OCI-LY7 (cell line): ENCODE measurements at regions not wholly inside any gene's neighbourhood (a gene's known extent, or its start where the extent isn't known, plus 50 kb on each side); places are given as distances from the start of the nearest gene placed in this dataset.

Experiments
- BruUV-seq: library from RNA; stranded (reverse); fragments of 400-500 nt; replicated peaks from 2 replicates; lab custom pipeline; 2021; lab: Mats Ljungman, UMichigan
- CTCF ChIA-PET: fragments of 300-600 bp; sonication (Branson Sonifier 250); formaldehyde crosslinking; loops from one replicate; lab custom pipeline; 2022; ENCODE audit warnings: antibody characterized with exemption; ENCODE audit not compliant: unreplicated experiment; lab: Charles Lee
- POLR2A ChIA-PET: fragments of 300-600 bp; sonication (Branson Sonifier 250); formaldehyde crosslinking; loops from one replicate; lab custom pipeline; 2022; ENCODE audit warnings: antibody characterized with exemption; lab: Charles Lee
- DNase-seq: peaks from one replicate; pipeline ENCODE4 v3.0.0-alpha.2; 2015; ENCODE audit warnings: low spot score
- H2AFZ ChIP-seq: fragments of 200-600 bp; sonication (generic), shearing (Covaris generic); 2 replicates; pipeline ENCODE4 v1.6.1; 2014; ENCODE audit warnings: mild to moderate bottlenecking, antibody characterized with exemption, low read length, moderate library complexity
- H3K27ac ChIP-seq: fragments of 200-600 bp; sonication (generic); 2 replicates; pipeline ENCODE4 v1.5.1; 2014; ENCODE audit warnings: mixed run types, low read depth, mild to moderate bottlenecking, moderate library complexity, low read length, inconsistent platforms; ENCODE audit not compliant: poor library complexity, severe bottlenecking
- H3K36me3 ChIP-seq: fragments of 200-600 bp; sonication (generic); 2 replicates; pipeline ENCODE4 v1.6.1; 2014; ENCODE audit warnings: mild to moderate bottlenecking, antibody characterized with exemption, low read length, moderate library complexity, mixed read lengths; ENCODE audit not compliant: insufficient read depth
- H3K4me1 ChIP-seq: fragments of 200-600 bp; sonication (generic); 2 replicates; pipeline ENCODE4 v1.5.1; 2014; ENCODE audit warnings: mild to moderate bottlenecking, low read length; ENCODE audit not compliant: insufficient read depth, poor library complexity, severe bottlenecking
- H3K4me2 ChIP-seq: fragments of 200-600 bp; sonication (generic); 2 replicates; pipeline ENCODE4 v1.6.1; 2014; ENCODE audit warnings: mild to moderate bottlenecking, low read length
- H3K4me3 ChIP-seq: fragments of 200-600 bp; sonication (generic); 2 replicates; pipeline ENCODE4 v1.5.1; 2014; ENCODE audit warnings: mild to moderate bottlenecking, low read depth, low read length; ENCODE audit not compliant: poor library complexity, severe bottlenecking
- H3K79me2 ChIP-seq: fragments of 200-600 bp; sonication (generic); 2 replicates; pipeline ENCODE4 v1.6.1; 2016; ENCODE audit warnings: low read depth, mild to moderate bottlenecking, low read length, moderate library complexity, mixed read lengths; ENCODE audit not compliant: insufficient read depth
- H3K9me2 ChIP-seq: fragments of 200-600 bp; sonication (generic); 2 replicates; pipeline ENCODE4 v1.6.1; 2016; ENCODE audit warnings: mild to moderate bottlenecking, low read length, mixed read lengths; ENCODE audit not compliant: insufficient read depth
- H3K9me3 ChIP-seq: fragments of 200-600 bp; sonication (generic); 2 replicates; pipeline ENCODE4 v1.6.1; 2014; ENCODE audit warnings: mild to moderate bottlenecking, mixed run types, low read length, mixed read lengths
- H4K20me1 ChIP-seq: fragments of 200-600 bp; sonication (generic); 2 replicates; pipeline ENCODE4 v1.6.1; 2014; ENCODE audit warnings: mild to moderate bottlenecking, antibody characterized with exemption, low read length, moderate library complexity, mixed read lengths; ENCODE audit not compliant: insufficient read depth
- EZH2phosphoT487 ChIP-seq: fragments of 200-600 bp; sonication (generic); IDR thresholded peaks from 2 replicates; pipeline ENCODE4 v1.6.1; 2018; ENCODE audit warnings: low read depth, borderline replicate concordance, mild to moderate bottlenecking, mixed run types, antibody characterized with exemption, low read length, moderate library complexity, mixed read lengths
- intact Hi-C: fragments of 100-400 bp; cut with micrococcal nuclease; formaldehyde crosslinking; loops from one replicate; pipeline ENCODE4 v1.10.0; 2022; ENCODE audit not compliant: unreplicated experiment
- TF ChIP-seq, protein P1 (sequence below): fragments of 200-600 bp; sonication (generic); conservative IDR thresholded peaks from 2 replicates; pipeline ENCODE4 v1.5.1; 2014; ENCODE audit warnings: mild to moderate bottlenecking, antibody characterized with exemption, low read length, moderate library complexity, mixed read lengths

DNA sequence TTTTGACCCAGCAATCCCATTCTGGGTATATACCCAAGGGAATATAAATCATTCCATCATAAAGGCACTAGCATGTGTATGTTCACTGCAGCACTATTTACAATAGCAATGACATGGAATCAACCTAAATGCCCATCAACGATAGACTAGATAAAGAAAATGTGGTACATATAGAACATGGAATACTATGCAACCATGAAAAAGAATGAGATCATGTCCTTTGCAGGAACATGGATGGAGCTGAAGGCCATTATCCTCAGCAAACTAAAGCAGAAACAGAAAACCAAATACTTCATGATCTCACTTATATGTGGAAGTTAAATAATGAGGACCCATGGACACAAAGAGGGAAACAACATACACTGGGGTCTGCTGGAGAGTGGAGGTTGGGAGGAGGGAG lies 58.0 kb upstream of the STARD3NL start:
- ChIA-PET CTCF (no interaction called here), POLR2A (interaction anchor here (0.6 kb wide), 1 partner anchor 10 kb away, joined by 3 read pairs; no protein-coding TSS in a partner anchor)
- no peaks in the 10 kb centered on the region for H3K9me2 ChIP-seq
- no peak overlapping the region for H2AFZ ChIP-seq
- no peaks in the 10 kb centered on the region for H3K36me3 ChIP-seq
- H4K20me1 ChIP-seq, result no peaks in the 10 kb centered on the region
- no peaks in the 10 kb centered on the region for H3K79me2 ChIP-seq
- no peak for DNase-seq
- H3K9me3 ChIP-seq, result no peaks in the 10 kb centered on the region
- no peak overlapping the region for H3K4me2 ChIP-seq
- H3K4me3 ChIP-seq, result no peak overlapping the region
- H3K27ac ChIP-seq, result no peak overlapping the region
- TF ChIP-seq EZH2phosphoT487, result no peak
- TF ChIP-seq, protein P1, sequence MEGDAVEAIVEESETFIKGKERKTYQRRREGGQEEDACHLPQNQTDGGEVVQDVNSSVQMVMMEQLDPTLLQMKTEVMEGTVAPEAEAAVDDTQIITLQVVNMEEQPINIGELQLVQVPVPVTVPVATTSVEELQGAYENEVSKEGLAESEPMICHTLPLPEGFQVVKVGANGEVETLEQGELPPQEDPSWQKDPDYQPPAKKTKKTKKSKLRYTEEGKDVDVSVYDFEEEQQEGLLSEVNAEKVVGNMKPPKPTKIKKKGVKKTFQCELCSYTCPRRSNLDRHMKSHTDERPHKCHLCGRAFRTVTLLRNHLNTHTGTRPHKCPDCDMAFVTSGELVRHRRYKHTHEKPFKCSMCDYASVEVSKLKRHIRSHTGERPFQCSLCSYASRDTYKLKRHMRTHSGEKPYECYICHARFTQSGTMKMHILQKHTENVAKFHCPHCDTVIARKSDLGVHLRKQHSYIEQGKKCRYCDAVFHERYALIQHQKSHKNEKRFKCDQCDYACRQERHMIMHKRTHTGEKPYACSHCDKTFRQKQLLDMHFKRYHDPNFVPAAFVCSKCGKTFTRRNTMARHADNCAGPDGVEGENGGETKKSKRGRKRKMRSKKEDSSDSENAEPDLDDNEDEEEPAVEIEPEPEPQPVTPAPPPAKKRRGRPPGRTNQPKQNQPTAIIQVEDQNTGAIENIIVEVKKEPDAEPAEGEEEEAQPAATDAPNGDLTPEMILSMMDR, result no peak
- intact Hi-C loops, result no loop called here
- no TSS peak for BruUV-seq
- no peaks in the 10 kb centered on the region for H3K4me1 ChIP-seq

DNA sequence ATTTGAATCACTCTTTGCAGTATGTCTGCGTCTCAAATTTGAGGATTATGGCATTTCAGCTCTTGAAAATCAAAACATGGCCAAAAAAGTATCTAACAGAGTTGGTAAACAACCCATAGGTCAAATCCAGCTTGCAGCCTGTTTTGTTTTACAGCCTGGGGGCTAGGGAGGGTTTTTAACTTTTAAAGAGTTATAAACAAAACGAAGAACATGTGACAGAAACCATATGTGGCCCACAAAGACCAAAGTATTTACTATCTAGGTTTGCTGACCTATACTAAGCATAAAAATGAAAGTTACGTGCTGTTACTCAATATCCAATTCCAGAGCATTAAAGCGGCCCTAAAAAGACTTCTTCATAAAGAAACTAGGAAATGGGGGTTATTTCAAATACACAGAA lies 55.5 kb upstream of the STARD3NL start:
- TF ChIP-seq, protein P1, result no peak
- TF ChIP-seq EZH2phosphoT487, result no peak
- ChIA-PET POLR2A (interaction anchor here (0.7 kb wide), 1 partner anchor 1344 kb away, joined by 6 read pairs; no protein-coding TSS in a partner anchor), CTCF (no interaction called here)
- no peaks in the 10 kb centered on the region for H3K36me3 ChIP-seq
- no peak overlapping the region for H3K4me3 ChIP-seq
- H4K20me1 ChIP-seq, result no peaks in the 10 kb centered on the region
- no peak overlapping the region for H2AFZ ChIP-seq
- no peaks in the 10 kb centered on the region for H3K9me3 ChIP-seq
- intact Hi-C loops, result no loop called here
- no peak overlapping the region for H3K27ac ChIP-seq
- no TSS peak for BruUV-seq
- no peaks in the 10 kb centered on the region for H3K9me2 ChIP-seq
- no peaks in the 10 kb centered on the region for H3K79me2 ChIP-seq
- H3K4me2 ChIP-seq, result no peak overlapping the region
- no peaks in the 10 kb centered on the region for H3K4me1 ChIP-seq
- DNase-seq, result no peak

DNA sequence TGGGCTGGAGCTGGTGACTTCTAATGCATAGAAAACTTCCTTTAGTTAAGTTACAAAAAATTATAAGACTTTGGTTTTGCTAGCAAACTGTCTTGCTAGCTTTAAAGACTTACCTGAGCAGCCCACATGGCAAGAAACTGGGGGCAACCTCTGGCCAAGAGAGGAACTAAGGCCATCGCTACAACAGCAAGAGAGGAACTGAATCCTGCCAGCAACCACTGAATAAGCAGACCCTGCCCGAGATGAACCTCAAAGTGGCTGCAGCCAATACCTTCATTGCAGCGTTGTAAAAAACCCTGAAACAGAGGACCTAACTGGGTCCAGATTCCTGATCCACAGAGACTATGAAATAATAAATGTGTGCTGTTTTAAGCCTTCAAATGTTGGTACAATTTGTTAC lies 54.6 kb upstream of the STARD3NL start:
- no peaks in the 10 kb centered on the region for H3K4me1 ChIP-seq
- no peaks in the 10 kb centered on the region for H3K36me3 ChIP-seq
- no peaks in the 10 kb centered on the region for H3K79me2 ChIP-seq
- no peak overlapping the region for H3K27ac ChIP-seq
- no TSS peak for BruUV-seq
- H3K4me2 ChIP-seq, result no peak overlapping the region
- ChIA-PET CTCF (no interaction called here), POLR2A (interaction anchor here (0.6 kb wide), 1 partner anchor 1422 kb away, joined by 5 read pairs; no protein-coding TSS in a partner anchor)
- H3K9me2 ChIP-seq, result no peaks in the 10 kb centered on the region
- TF ChIP-seq, protein P1, result no peak
- no peak for TF ChIP-seq EZH2phosphoT487
- H2AFZ ChIP-seq, result no peak overlapping the region
- no peaks in the 10 kb centered on the region for H3K9me3 ChIP-seq
- no peak for DNase-seq
- intact Hi-C loops, result no loop called here
- H4K20me1 ChIP-seq, result no peaks in the 10 kb centered on the region
- no peak overlapping the region for H3K4me3 ChIP-seq
